ENCODE measurements at regions not wholly inside any gene's neighbourhood (a gene's known extent, or its start where the extent isn't known, plus 50 kb on each side); places are given as distances from the start of the nearest gene placed in this dataset.

- TF ChIP-seq, protein P1, sequence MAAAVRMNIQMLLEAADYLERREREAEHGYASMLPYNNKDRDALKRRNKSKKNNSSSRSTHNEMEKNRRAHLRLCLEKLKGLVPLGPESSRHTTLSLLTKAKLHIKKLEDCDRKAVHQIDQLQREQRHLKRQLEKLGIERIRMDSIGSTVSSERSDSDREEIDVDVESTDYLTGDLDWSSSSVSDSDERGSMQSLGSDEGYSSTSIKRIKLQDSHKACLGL (CRISPR knock-in tag; IDR thresholded peaks at IDR 0.05; ENCODE audit: borderline replicate concordance, poor library complexity, severe bottlenecking) = no peak
- TF ChIP-seq JUNB (CRISPR knock-in tag; conservative IDR thresholded peaks at IDR 0.05) = no peak
- no peak for TF ChIP-seq FOXJ3 (CRISPR knock-in tag; IDR thresholded peaks at IDR 0.05)
- TF ChIP-seq ATF2 (CRISPR knock-in tag; IDR thresholded peaks at IDR 0.05) = no peak
- TF ChIP-seq SAP30 (IDR thresholded peaks at IDR 0.05; ENCODE audit: borderline replicate concordance, insufficient read depth, low read depth, low read length, poor library complexity, severe bottlenecking) = no peak
- TF ChIP-seq CBFB (CRISPR knock-in tag; IDR thresholded peaks at IDR 0.05) = no peak
- TF ChIP-seq NFRKB (IDR thresholded peaks at IDR 0.05; ENCODE audit: low read depth) = no peak
- TF ChIP-seq ERF (CRISPR knock-in tag; IDR thresholded peaks at IDR 0.05) = no peak
- TF ChIP-seq, protein P2, sequence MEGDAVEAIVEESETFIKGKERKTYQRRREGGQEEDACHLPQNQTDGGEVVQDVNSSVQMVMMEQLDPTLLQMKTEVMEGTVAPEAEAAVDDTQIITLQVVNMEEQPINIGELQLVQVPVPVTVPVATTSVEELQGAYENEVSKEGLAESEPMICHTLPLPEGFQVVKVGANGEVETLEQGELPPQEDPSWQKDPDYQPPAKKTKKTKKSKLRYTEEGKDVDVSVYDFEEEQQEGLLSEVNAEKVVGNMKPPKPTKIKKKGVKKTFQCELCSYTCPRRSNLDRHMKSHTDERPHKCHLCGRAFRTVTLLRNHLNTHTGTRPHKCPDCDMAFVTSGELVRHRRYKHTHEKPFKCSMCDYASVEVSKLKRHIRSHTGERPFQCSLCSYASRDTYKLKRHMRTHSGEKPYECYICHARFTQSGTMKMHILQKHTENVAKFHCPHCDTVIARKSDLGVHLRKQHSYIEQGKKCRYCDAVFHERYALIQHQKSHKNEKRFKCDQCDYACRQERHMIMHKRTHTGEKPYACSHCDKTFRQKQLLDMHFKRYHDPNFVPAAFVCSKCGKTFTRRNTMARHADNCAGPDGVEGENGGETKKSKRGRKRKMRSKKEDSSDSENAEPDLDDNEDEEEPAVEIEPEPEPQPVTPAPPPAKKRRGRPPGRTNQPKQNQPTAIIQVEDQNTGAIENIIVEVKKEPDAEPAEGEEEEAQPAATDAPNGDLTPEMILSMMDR (IDR thresholded peaks at IDR 0.05 in 2 of 3, conservative IDR thresholded peaks at IDR 0.05 in 1 of 3; ENCODE audit: insufficient read depth in 2 of 3, low read depth in 1 of 3, low read length in 3 of 3) = no peak
- TF ChIP-seq CBFA2T2 (conservative IDR thresholded peaks at IDR 0.05) = no peak
These were observed 296.0 kb upstream of the HS3ST1 start for GRCh38 chr4:11724731-11725130.

Data from K562 (cell line).